Activated CD8-positive, alpha-beta memory T cell treated with anti-CD3 and anti-CD28 coated beads, Interleukin-2, amount 50 U/mL, for 1 hour (primary cell): ENCODE measurements at regions not wholly inside any gene's neighbourhood (a gene's known extent, or its start where the extent isn't known, plus 50 kb on each side); places are given as distances from the start of the nearest gene placed in this dataset.
"Not testable (repeated sequence)": the region's sequence is repeated elsewhere in the genome, so short reads cannot be mapped to it uniquely, and the experiment has no call there.

ENCODE experiments used
- DNase-seq: peaks from one replicate; pipeline ENCODE4 v3.0.0-alpha.2; 2020; ENCODE audit errors: extremely low read depth

DNA sequence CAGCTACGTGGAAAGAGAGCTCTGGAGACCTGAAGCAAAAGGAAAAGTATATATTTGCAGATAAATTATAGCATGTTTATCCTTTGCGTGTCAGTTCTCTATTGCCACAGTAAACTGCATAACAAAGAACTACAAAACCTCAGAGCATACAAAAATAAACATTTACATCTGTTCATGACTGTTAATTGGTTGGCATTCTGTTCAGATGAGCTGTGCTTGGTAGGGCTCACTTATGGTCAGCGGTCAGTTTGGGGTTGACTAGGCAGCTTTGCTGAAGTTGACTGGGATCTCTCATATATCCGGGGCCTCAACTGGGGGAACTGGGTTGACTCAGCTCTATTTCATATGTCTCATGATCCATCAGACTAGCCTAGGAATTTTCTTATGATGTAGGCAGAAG, 257.7 kb downstream of the TLE1 start:
- DNase-seq: no peak

DNA sequence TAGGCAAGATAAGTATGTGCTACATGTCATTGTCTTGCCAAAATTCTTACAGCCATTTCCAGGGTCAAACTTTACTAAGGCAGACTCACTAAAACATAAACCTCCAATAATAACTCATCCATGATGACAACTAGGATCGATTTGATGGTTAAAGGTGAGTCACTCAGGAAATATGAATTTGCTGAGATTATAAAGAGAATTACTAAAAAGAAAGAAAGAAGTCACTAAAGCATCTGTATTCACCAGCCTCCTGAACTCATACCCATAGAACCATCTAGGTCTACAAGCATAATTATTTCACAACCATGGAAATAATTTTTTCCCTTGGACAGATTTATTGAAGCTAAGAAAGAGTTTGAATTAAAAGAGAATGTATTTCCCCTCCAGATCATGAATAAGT, 258.6 kb downstream of the TLE1 start:
- DNase-seq: no peak

DNA sequence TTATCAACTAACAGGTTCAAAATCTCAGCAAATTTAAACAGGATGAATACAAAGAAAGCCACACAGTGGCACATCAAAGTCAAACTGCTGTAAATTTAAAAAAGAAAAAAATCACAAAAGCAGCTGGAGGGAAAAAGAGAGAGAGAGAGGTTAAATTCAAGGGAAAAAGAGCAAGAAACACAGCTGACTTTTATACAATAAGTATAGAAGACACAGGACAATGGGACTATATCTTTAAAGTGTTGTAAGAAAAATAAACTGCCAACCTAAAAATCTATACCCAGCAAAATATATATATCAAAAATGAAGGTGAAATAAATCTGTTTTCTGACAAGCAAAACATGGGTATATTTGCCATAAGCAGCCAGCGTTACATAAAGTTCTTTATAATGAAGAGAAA, 261.5 kb downstream of the TLE1 start:
- DNase-seq: no peak

DNA sequence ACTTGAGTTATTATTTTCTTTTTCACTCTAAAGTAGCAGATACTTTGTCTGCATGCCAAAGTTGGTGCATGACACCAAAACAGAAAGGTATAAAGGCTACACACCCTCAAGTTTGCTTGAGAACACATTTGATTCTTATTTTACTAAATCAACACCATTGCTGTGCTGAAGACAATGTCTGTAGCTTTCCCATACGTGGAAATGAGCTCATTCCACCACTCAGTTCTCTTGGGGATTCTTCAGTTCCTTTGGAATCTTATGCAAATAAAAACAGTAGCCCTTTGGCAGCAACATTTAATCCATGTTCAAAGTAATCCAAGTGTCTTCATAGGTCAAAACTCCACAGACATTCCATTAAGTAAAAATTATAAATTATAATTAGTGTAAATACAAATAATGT, 264.9 kb downstream of the TLE1 start:
- DNase-seq: no peak

DNA sequence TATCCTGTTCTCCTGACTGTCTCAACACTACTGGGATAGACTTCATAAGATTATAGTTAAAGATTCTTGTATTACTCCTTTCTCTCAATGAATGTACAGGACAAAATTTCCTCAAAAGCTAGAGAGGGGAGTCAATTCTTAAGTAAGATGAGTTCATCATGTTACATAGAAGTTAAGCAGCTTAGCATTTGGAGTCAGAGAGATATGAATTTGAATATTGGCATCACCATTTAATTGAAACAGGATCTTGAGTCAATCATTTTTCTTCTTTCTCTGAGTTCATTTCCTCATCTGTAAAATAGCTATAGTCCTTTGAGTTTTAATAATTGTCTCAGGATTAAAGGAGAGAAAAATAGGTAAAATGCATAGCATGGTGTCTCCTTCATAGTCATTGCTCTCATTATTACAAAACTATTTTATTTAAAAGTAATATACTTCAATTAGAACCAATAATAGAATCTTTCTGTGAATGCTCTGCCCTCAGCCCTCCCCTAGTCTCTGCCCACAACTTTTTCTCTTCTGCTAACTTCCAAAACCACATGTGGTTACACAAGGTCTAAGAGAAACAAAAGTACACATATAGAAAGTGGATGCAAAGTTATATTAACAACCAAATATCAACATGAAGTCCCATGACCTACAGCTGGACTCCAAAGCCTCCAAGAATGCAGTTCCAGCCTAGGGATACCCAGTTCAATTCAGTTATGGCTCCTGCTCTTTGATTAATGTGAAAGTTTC, 265.6 kb downstream of the TLE1 start:
- DNase-seq: no peak

DNA sequence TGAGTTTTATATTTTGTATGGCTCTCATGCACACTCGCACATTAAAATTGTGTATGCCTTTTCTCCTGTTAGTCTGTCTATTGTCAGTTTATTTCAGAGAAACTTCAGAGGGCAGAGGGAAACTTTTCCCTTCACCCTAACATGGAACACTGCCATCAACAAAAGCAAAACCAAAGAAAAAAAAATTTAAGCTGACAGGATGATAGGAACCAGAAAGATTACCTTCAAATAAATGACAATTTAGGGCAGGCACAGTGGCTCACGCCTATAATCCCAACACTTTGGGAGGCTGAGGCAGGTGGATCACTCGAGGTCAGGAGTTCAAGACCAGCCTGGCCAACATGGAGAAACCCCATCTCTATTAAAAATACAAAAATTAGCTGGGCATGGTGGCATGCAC, 268.3 kb downstream of the TLE1 start:
- not testable (repeated sequence) for DNase-seq

DNA sequence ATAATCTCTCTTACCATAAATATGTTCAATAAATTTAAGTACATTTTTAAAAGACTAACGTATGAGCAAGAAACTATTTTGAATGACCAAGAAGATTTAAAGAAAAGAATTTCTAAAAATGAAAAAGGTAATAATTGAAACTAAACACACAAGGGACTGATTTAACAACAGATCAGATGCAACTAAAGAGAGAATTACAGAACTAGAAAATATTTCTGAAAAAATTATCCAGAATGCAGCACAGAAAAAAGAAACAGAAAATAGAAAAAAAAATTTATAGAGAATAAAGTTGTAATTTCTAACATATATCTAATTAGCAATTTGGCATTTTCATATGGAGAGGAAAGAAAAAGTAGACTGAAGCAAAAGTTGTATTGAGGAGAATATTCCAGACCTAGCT, 269.3 kb downstream of the TLE1 start:
- DNase-seq: no peak

DNA sequence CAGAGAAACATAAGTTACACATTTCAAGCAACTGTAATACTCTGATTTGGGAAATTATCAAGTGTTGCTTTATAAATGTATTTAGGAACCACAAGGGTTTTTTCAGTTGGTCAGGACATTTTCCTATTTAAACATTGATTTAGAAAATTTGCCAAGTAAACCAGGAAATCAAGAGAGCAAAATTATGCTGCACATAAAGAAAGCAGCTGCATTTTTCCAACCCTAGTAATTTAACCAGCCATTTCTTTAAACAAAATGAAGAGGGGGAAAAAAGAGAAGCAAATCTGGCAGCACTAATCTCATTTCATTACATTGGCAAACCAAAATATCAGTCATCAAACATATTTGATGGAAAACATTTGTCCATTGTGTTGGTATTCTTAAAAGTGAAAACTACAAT, 271.4 kb downstream of the TLE1 start:
- DNase-seq: no peak

DNA sequence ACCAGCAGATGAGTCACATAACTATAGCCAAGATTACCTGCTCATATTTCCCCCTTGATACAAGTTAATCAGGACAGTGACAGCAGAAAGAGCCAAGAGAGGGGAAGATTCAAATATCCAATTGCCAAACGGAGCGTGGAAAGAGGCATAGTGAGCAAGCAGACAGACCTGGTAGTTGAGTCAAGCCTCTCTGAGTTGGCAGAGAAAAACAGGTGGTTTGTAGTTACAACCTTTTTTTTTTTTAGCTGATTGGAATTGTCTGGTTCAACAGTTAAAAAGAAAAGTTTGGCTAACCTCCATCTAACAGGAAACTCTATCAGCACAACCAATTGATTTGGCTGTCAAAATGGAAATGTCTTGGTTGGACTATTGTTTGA, 272.1 kb downstream of the TLE1 start:
- DNase-seq: no peak

DNA sequence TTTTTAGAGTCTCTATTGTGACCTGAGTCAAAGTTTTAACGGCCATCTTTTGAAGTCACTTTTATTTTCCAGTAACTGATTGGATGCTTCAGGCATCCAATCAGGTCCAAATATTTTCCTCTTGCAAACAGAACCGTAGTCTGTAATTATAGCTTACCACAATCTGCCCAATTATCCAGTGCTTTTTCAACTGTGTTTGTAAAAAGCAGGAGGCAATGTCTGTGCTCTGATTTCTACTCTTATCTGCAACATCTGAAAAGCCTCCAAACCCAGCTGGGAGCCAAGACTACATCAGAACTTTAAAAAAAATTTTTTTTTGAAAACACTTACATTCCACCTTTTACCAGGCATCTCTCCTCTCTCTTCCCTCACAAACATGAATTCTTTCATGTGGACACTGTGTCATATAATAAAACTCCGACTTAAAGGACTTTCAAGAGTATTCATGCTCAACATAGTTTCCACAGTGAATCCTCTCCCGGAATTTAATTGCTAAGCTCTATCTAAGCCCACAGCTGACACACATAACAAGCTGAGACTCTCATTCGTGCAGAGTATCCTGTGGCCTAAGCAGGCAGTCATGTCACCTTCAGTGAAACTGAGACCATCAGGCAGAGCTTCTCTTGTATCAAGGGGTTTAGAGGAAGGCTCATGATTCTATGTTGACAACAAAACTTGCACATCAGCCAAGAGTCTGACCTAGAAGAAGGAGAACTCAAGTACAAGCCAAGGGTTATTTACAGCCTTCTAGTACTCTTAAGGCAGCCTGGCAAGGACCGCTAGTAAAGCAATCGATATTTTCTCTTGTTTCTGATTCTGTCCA, 272.7 kb downstream of the TLE1 start:
- DNase-seq: no peak

DNA sequence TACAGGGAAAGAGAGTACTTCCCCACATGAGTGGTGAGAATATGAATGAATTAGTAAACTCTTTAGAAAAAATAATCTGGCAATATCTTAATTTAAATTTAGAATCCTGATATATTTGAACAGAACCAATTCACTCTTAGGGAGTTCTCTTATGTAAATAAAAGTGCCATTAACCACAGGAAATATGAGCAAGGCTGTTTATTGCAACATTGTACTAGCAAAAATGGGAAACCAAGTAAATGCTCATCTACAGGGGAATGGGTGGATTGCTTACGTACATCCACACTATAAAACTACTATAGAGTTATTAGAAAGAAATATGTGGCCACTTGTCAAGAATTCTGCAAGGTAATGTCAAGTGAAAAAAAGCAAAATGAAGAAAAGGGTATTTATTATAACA, 274.5 kb downstream of the TLE1 start:
- DNase-seq: no peak

DNA sequence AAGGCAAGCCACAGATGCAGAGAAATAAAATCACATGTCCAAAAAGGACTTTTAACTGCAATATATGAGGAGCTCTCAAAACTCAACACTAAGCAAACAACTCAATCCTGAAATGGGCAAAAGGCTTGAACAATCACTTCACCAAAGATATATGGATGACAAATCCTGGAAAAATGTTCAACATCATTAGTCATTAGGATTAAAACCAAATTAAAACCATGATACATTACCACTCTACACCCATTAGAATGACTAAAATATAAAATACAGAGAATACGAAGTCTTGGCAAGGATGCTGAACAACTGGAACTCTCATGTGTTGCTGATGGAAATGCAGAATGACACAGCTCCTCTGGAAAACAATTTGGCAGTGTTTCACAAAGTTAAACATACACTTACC, 277.4 kb downstream of the TLE1 start:
- DNase-seq: no peak

DNA sequence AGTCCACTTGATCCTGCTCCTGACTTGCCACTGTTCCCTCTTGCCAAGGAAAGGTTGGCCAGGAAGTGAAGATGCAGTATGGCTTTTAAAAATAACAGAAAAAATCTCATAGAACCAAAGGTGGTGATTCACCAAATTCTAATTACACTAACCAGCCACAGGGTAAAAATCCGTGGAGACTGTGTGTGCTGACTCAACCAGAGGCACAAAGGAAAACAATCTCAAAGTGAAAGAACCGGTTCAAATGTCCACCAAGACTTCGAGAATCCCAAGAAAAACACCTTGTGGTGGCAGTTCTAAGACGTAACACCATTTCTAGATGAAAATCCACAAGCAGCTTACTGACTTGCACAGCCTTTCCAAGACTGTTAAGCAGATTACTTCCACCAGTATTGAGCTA, 279.1 kb downstream of the TLE1 start:
- no peak for DNase-seq

DNA sequence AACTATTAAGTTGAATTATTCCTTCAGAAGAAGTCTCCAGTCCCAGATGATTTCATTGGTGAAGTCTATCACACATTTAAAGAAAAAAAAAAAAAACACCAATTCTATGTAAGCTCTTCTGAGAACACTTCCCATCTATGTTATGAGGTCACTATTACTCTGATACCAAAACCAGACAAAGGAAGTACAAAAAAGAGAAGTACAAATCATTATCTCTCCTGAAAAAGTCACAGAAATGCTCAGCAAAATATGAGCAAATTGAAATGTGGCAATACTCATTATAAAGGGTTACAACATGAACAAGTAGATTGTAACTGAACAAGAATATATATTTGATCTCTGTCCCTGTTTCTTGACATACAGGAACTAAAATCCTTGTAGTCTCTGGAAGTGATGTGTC, 280.4 kb downstream of the TLE1 start:
- no peak for DNase-seq

DNA sequence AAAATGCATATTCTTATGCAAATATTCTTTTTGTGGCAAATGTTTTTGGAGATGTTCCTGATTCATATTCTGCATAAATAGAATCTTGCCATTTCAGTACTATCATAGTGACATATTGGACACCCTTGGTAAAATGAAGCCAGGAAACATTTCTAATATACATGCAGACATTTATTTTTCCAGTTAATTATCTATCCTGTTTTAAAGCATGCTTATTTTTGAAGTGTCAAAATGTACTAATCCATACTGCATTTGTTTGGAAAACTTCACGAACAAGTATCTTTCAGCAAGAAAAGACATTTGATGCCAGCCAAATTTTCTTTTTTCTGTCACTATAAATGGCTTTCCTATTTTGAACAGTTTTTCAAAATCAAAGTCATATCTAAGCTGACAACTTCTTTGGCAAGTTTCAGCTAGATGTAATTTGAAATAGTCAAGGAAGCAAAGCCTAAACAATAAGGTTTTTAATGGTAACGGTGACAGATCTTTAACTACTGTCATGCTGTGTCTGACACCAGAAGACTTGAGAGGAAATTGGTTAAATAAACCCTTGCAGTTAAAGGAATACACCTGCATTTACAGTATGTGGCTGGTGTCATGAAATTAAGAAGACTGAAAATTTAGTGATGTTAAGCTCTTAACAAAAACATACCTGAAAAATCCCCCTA, 284.3 kb downstream of the TLE1 start:
- DNase-seq: no peak

DNA sequence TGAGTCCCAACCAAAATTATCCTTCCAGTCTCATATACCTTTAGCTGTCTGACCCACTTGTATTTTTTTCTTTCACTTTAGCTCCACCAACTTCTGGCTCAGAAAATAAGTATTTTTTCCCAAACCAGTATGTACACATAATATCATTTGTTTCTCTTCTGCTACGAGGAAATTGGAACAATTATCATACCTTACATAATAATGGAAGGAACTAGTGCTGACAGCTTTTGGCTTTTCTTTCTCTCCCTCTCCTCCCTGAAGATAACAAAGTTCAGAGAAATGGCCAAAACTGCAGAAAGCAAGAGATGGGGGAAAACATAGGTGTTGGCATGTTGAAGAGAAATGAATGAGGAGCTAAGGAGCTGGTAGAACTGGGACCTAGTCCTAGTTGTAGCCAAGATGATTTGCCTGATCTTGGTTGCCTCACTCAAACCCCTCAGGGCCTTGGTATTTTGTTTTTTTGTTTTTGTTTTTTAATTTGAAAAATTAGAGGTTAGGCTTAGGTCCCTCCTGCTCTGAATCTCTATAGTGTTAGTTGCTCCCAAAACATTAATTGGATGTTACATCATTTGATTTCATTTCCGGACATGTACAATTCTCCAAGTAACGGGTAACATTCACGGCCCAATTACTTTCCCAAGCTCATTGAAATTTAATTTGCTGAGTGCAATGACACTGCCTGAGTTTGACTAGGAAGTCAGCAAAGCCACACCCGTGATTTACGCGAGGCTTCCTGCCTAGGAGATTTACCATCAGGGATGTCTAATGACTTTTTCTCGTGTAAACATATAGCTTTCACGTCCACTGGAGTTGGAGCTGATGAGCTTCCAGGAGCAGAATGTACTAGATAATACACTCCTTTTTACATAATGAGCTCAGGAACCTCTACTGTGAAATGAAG, 291.6 kb downstream of the TLE1 start:
- no peak for DNase-seq

DNA sequence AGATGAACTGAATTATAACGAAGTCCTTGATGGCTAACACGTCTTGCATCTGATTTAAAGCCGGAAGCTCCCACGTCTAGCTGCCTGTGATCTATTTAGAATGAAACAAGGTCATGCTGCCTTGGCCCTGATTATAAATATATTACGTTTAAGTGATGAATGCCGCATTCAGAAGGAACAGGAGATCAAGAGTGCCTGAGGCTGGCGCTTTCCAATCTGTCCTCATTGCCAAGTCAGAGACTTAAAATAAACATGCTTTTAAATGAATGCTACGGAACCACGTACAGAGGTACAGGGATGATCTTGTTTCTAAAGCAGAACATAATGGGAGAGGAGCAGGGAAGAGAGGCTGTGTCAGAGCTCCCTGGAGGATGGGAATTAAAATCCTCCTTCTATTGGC, 292.8 kb downstream of the TLE1 start:
- no peak for DNase-seq

DNA sequence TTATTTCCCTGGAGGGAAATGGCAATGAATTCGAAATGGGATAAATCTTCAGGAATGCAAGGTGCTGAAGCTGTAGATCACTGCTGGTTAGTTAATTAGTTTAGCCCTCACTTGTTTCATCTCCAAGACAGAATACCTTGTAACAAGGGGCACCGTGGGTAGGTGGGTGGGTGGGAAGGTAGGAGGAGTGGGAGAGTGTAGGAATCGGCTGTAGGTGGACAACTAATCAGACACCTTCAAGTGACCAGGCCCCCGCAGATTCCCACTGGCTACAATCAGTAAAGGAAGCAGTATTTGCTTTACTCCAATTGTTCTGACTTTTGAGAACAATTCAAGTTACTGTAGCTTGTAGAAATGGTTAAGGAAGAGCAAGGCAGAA, 293.7 kb downstream of the TLE1 start:
- DNase-seq: no peak

DNA sequence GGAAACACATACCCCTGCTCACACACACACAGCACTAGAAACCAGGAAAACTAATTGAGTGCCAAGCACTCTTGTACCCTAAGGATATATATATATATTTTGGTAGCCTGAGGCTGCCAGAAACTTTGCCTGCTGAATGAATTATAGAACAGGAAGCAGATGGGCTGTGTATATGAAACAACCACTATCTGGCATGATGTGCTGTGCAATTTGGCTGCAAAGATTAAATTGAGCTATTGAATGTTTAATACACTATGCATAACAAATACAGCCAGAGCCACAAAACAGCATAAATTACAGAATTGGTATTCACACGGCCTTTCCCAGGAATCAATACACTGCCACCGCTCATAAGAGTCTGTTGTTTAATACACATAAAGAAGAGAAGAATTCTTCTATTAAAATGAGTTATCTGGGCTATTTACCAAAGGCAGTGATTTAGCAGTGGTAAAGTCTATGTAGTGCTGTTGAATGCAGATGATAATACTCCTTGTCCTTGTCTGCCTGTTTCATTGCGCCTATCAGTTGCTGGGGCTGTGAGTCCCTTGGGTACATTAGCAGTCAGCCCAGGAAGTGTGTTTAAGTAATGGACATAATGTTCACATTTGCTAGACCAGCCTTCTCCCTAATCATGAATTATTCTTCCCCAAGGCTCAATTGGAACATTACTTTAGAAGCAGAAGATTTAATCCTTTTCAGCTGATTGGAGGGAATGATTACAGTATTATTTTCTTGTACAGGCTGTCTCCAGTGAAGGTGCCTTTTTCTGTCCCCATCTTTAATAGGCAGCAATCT, 294.3 kb downstream of the TLE1 start:
- DNase-seq: no peak

DNA sequence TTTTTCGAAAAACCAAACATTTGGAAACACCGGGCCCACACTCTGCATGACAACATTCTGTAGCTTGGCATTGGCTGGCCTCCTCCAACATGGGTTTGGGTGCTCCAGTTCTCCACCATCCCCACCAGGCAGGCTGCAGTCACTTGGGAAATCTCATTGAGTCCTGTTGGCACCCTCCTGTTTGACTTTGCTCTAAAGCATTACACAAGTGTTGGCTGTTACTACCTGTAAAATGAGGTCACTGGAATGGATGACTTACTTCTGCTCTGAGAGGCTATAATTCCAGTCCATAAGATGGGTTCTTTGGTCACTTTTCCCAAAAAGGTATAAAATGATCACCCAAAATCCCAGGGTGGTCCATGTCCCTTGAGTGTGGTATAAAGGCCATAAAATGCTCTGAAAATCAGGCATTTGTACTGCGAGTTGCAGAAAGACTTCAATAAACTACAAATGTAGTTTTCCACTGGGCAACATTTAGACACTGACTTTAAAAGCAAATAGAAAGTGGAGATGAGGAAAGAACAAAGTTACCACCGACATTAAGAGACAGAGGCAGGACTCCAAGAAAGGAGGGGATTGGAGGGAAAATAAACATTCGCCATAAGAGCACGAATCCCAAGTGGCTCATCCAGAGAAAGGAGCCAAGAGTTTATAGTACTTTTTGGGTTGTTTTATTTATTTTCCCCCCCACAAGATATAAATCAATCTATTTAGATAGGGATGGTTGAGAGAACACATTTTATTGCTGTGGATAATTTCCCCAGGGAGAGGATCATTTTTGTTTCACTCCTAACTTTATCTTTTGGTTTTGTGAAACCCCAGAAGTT, 295.1 kb downstream of the TLE1 start:
- no peak for DNase-seq
